Naive thymus-derived CD8-positive, alpha-beta T cell (primary cell): ENCODE measurements at regions not wholly inside any gene's neighbourhood (a gene's known extent, or its start where the extent isn't known, plus 50 kb on each side); places are given as distances from the start of the nearest gene placed in this dataset.
"Not testable (repeated sequence)": the region's sequence is repeated elsewhere in the genome, so short reads cannot be mapped to it uniquely, and the experiment has no call there.

Source experiments
- ATAC-seq, 2 donors: fragments of 150-1000 bp; cut with Tn5 transposase in 1 of 2; sonication (Bioruptor Pico), chemical (Tn5 transposase) in 1 of 2; 1 replicate in 1 of 2; 2 replicates in 1 of 2; pipeline ENCODE4 v1.10.0; 2021; ENCODE audit warnings: mild to moderate bottlenecking in 2 of 2, moderate library complexity in 2 of 2
- POLR2A ChIA-PET: fragments of 350-600 bp; sonication (Branson Sonifier 250); formaldehyde crosslinking; loops from one replicate; lab custom pipeline; 2021; ENCODE audit warnings: antibody characterized with exemption; lab: Charles Lee
- DNase-seq, 10 donors: peaks; one replicate each; pipeline versions ENCODE4 v3.0.0 to v3.0.0-alpha.2; 2020 to 2022
- H3K27ac Mint-ChIP-seq, 10 donors: one replicate each; pipeline ENCODE4 v1.8.0; 2020 to 2022; ENCODE audit warnings: mild to moderate bottlenecking in 10 of 10, mixed read lengths in 10 of 10, moderate library complexity in 4 of 10, inconsistent platforms in 1 of 10
- H3K27me3 Mint-ChIP-seq, 5 donors: one replicate each; pipeline ENCODE4 v1.8.0; 2021 to 2022; ENCODE audit warnings: mixed read lengths in 5 of 5
- H3K36me3 Mint-ChIP-seq, 3 donors: one replicate each; pipeline ENCODE4 v1.8.0; 2020 to 2022; ENCODE audit warnings: mixed read lengths in 3 of 3, mild to moderate bottlenecking in 2 of 3, inconsistent platforms in 1 of 3
- H3K4me1 Mint-ChIP-seq, 4 donors: one replicate each; pipeline ENCODE4 v1.8.0; 2021 to 2022; ENCODE audit warnings: mixed read lengths in 4 of 4
- H3K4me3 Mint-ChIP-seq, 10 donors: one replicate each; pipeline ENCODE4 v1.8.0; 2020 to 2022; ENCODE audit warnings: mild to moderate bottlenecking in 10 of 10, mixed read lengths in 10 of 10, moderate library complexity in 6 of 10, inconsistent platforms in 1 of 10
- H3K9me3 Mint-ChIP-seq, 9 donors: one replicate each; pipeline ENCODE4 v1.8.0; 2020 to 2022; ENCODE audit warnings: mixed read lengths in 9 of 9, mild to moderate bottlenecking in 3 of 9, inconsistent platforms in 1 of 9, moderate library complexity in 1 of 9

GRCh38 chr4:126396121-126396520, 1081.4 kb downstream of the FAT4 start:
- H3K4me3 Mint-ChIP-seq, result no peak overlapping the region
- H3K9me3 Mint-ChIP-seq, result peaks cover 0 to 33% (median 7%) of the 10 kb centered on the region in 9 donors
- POLR2A ChIA-PET, result no interaction called here
- DNase-seq, result peak in 1 of 10 donors; percentile 49
- no peaks in the 10 kb centered on the region for H3K4me1 Mint-ChIP-seq
- H3K36me3 Mint-ChIP-seq, result no peaks in the 10 kb centered on the region
- H3K27ac Mint-ChIP-seq, result no peak overlapping the region
- H3K27me3 Mint-ChIP-seq, result no peaks in the 10 kb centered on the region
- ATAC-seq, result no peak

- Mint-ChIP-seq H3K36me3 (no peaks in the 10 kb centered on the region), H3K27me3 (no peaks in the 10 kb centered on the region)
- POLR2A ChIA-PET, result no interaction called here
Observed at GRCh38 chr4:126396703-126397102, 1081.9 kb downstream of the FAT4 start.

GRCh38 chr4:126404549-126404948, 1089.8 kb downstream of the FAT4 start:
- POLR2A ChIA-PET, result no interaction called here
- peaks cover 0 to 19% (median 7%) of the 10 kb centered on the region in 9 donors for H3K9me3 Mint-ChIP-seq
- DNase-seq (no peak), ATAC-seq (no peak)
- no peaks in the 10 kb centered on the region for H3K36me3 Mint-ChIP-seq
- no peaks in the 10 kb centered on the region for H3K27me3 Mint-ChIP-seq
- H3K4me3 Mint-ChIP-seq, result no peak overlapping the region
- no peak overlapping the region for H3K27ac Mint-ChIP-seq
- H3K4me1 Mint-ChIP-seq, result no peaks in the 10 kb centered on the region

More at GRCh38 chr4:126396703-126397102, 1081.9 kb downstream of the FAT4 start:
- ATAC-seq (no peak), DNase-seq (no peak)
- Mint-ChIP-seq H3K4me1 (no peaks in the 10 kb centered on the region), H3K27ac (no peak overlapping the region), H3K9me3 (peaks cover 0 to 33% (median 6%) of the 10 kb centered on the region in 9 donors), H3K4me3 (no peak overlapping the region)

GRCh38 chr4:126405369-126405982, 1090.7 kb downstream of the FAT4 start:
- peaks cover under 1 to 24% (median 7%) of the 10 kb centered on the region in 9 donors for H3K9me3 Mint-ChIP-seq
- DNase-seq, result no peak
- POLR2A ChIA-PET, result no interaction called here
- no peaks in the 10 kb centered on the region for H3K27me3 Mint-ChIP-seq
- no peak for ATAC-seq
- no peaks in the 10 kb centered on the region for H3K4me1 Mint-ChIP-seq
- H3K36me3 Mint-ChIP-seq, result no peaks in the 10 kb centered on the region
- no peak overlapping the region for H3K27ac Mint-ChIP-seq
- H3K4me3 Mint-ChIP-seq, result no peak overlapping the region

GRCh38 chr4:126409746-126410145, 1095.0 kb downstream of the FAT4 start:
- H3K27ac Mint-ChIP-seq, result no peak overlapping the region
- POLR2A ChIA-PET, result no interaction called here
- no peaks in the 10 kb centered on the region for H3K4me1 Mint-ChIP-seq
- DNase-seq, result no peak
- H3K27me3 Mint-ChIP-seq, result no peaks in the 10 kb centered on the region
- H3K36me3 Mint-ChIP-seq, result no peaks in the 10 kb centered on the region
- ATAC-seq, result no peak
- peaks cover 2 to 42% (median 11%) of the 10 kb centered on the region in 9 donors for H3K9me3 Mint-ChIP-seq
- H3K4me3 Mint-ChIP-seq, result no peak overlapping the region

- Mint-ChIP-seq H3K36me3 (no peaks in the 10 kb centered on the region), H3K4me1 (no peaks in the 10 kb centered on the region)
- POLR2A ChIA-PET, result no interaction called here
Observed at GRCh38 chr4:126411047-126411446, 1096.3 kb downstream of the FAT4 start.

GRCh38 chr4:126412310-126412709, 1097.6 kb downstream of the FAT4 start:
- H3K9me3 Mint-ChIP-seq, result peaks cover 2 to 38% (median 9%) of the 10 kb centered on the region in 9 donors
- ATAC-seq, H3K36me3 Mint-ChIP-seq, H3K27ac Mint-ChIP-seq, H3K4me1 Mint-ChIP-seq, POLR2A ChIA-PET, DNase-seq, H3K4me3 Mint-ChIP-seq, H3K27me3 Mint-ChIP-seq: not testable (repeated sequence)

More at GRCh38 chr4:126411047-126411446, 1096.3 kb downstream of the FAT4 start:
- H3K4me3 Mint-ChIP-seq, result no peak overlapping the region
- peaks cover 2 to 42% (median 11%) of the 10 kb centered on the region in 9 donors for H3K9me3 Mint-ChIP-seq
- H3K27me3 Mint-ChIP-seq, result no peaks in the 10 kb centered on the region
- peak overlapping the region in 2 of 10 donors; percentile 29 to 37 for H3K27ac Mint-ChIP-seq
- no peak for ATAC-seq
- DNase-seq, result no peak

GRCh38 chr4:126414741-126415140, 1100.0 kb downstream of the FAT4 start:
- POLR2A ChIA-PET, result no interaction called here

GRCh38 chr4:126419266-126419665, 1104.5 kb downstream of the FAT4 start:
- no peak overlapping the region for H3K27ac Mint-ChIP-seq
- H3K9me3 Mint-ChIP-seq, result peaks cover 0 to 28% (median 17%) of the 10 kb centered on the region in 9 donors
- H3K27me3 Mint-ChIP-seq, result no peaks in the 10 kb centered on the region
- POLR2A ChIA-PET, result no interaction called here
- peaks cover 0 to 4% (median 0%) of the 10 kb centered on the region in 3 donors for H3K36me3 Mint-ChIP-seq
- ATAC-seq, result no peak
- no peak for DNase-seq
- no peak overlapping the region for H3K4me3 Mint-ChIP-seq
- no peaks in the 10 kb centered on the region for H3K4me1 Mint-ChIP-seq

More at GRCh38 chr4:126414741-126415140, 1100.0 kb downstream of the FAT4 start:
- Mint-ChIP-seq H3K9me3 (peaks cover 0 to 32% (median 10%) of the 10 kb centered on the region in 9 donors), H3K27ac (no peak overlapping the region), H3K36me3 (no peaks in the 10 kb centered on the region), H3K4me1 (no peaks in the 10 kb centered on the region), H3K27me3 (no peaks in the 10 kb centered on the region), H3K4me3 (no peak overlapping the region)
- DNase-seq (no peak), ATAC-seq (no peak)

- POLR2A ChIA-PET, result no interaction called here
- H3K27ac Mint-ChIP-seq, result no peak overlapping the region
- no peak for DNase-seq
- no peak for ATAC-seq
- H3K4me3 Mint-ChIP-seq, result no peak overlapping the region
- H3K27me3 Mint-ChIP-seq, result no peaks in the 10 kb centered on the region
- H3K4me1 Mint-ChIP-seq, result no peaks in the 10 kb centered on the region
- no peaks in the 10 kb centered on the region for H3K36me3 Mint-ChIP-seq
- H3K9me3 Mint-ChIP-seq, result peaks cover 0 to 14% (median 6%) of the 10 kb centered on the region in 9 donors
Observed at GRCh38 chr4:126427853-126428252, 1113.1 kb downstream of the FAT4 start.

GRCh38 chr4:126431049-126431448, 1116.3 kb downstream of the FAT4 start:
- no peak for DNase-seq
- POLR2A ChIA-PET, result no interaction called here
- Mint-ChIP-seq H3K36me3 (no peaks in the 10 kb centered on the region), H3K9me3 (peaks cover 0 to 19% (median 4%) of the 10 kb centered on the region in 9 donors), H3K4me3 (no peak overlapping the region), H3K4me1 (no peaks in the 10 kb centered on the region), H3K27ac (no peak overlapping the region), H3K27me3 (no peaks in the 10 kb centered on the region)
- ATAC-seq, result no peak

- H3K4me1 Mint-ChIP-seq, result no peaks in the 10 kb centered on the region
- no peaks in the 10 kb centered on the region for H3K36me3 Mint-ChIP-seq
- no peaks in the 10 kb centered on the region for H3K27me3 Mint-ChIP-seq
- peaks cover 2 to 21% (median 5%) of the 10 kb centered on the region in 9 donors for H3K9me3 Mint-ChIP-seq
- H3K4me3 Mint-ChIP-seq, result no peak overlapping the region
- no peak overlapping the region for H3K27ac Mint-ChIP-seq
- POLR2A ChIA-PET, result no interaction called here
- DNase-seq (no peak), ATAC-seq (no peak)
Observed at GRCh38 chr4:126435491-126435890, 1120.7 kb downstream of the FAT4 start.

GRCh38 chr4:126440297-126440696, 1125.5 kb downstream of the FAT4 start:
- Mint-ChIP-seq H3K4me3 (no peak overlapping the region), H3K27ac (no peak overlapping the region), H3K27me3 (no peaks in the 10 kb centered on the region), H3K9me3 (peaks cover 0 to 12% (median 6%) of the 10 kb centered on the region in 9 donors), H3K4me1 (no peaks in the 10 kb centered on the region), H3K36me3 (no peaks in the 10 kb centered on the region)
- POLR2A ChIA-PET, result no interaction called here
- no peak for ATAC-seq
- no peak for DNase-seq
